Gastroesophageal sphincter (tissue), 4 donors: ENCODE measurements at regions not wholly inside any gene's neighbourhood (a gene's known extent, or its start where the extent isn't known, plus 50 kb on each side); places are given as distances from the start of the nearest gene placed in this dataset.
A peak's percentile ranks its signal among the peaks of the same experiment; 100 is the strongest.

Source experiments
- ATAC-seq: fragments of 150-250 bp; one replicate; pipeline ENCODE4 v1.9.1; 2016; ENCODE audit warnings: mild to moderate bottlenecking, moderate library complexity
- H3K27ac ChIP-seq, 4 donors: fragments of 200-600 bp; sonication (generic) in 3 of 4; 1 replicate in 3 of 4; 2 replicates in 1 of 4; pipeline ENCODE4 v1.5.1; 2016 to 2019
- H3K27me3 ChIP-seq: fragments of 200-600 bp; sonication (generic); one replicate; pipeline ENCODE4 v1.5.1; 2019
- H3K36me3 ChIP-seq, 2 donors: fragments of 200-600 bp; sonication (generic); one replicate each; pipeline ENCODE4 v1.5.1; 2019; ENCODE audit warnings: control low read depth in 1 of 2
- H3K4me1 ChIP-seq, 3 donors: fragments of 200-600 bp; sonication (generic); 1 replicate in 2 of 3; 2 replicates in 1 of 3; pipeline ENCODE4 v1.5.1; 2016 to 2019; ENCODE audit warnings: control low read depth in 2 of 3
- H3K4me3 ChIP-seq, 2 donors: fragments of 200-600 bp; sonication (generic); one replicate each; pipeline ENCODE4 v1.5.1; 2019; ENCODE audit warnings: mild to moderate bottlenecking in 1 of 2, moderate library complexity in 1 of 2
- H3K9me3 ChIP-seq, 3 donors: fragments of 200-600 bp; sonication (generic); one replicate each; pipeline ENCODE4 v1.5.1; 2017 to 2019; ENCODE audit warnings: control low read depth in 2 of 3
- EP300 ChIP-seq: sonication (generic); formaldehyde crosslinking; IDR thresholded peaks from one replicate; pipeline ENCODE4 v1.6.1; 2017; ENCODE audit warnings: antibody characterized with exemption, mild to moderate bottlenecking
- POLR2A ChIP-seq, 2 donors: fragments of 450-650 bp; IDR thresholded peaks; one replicate each; pipeline ENCODE4 v1.6.1; 2017; ENCODE audit warnings: antibody characterized with exemption in 2 of 2, mild to moderate bottlenecking in 2 of 2, moderate library complexity in 1 of 2
- POLR2AphosphoS5 ChIP-seq: sonication (generic); formaldehyde crosslinking; IDR thresholded peaks from one replicate; pipeline ENCODE4 v1.6.1; 2017; ENCODE audit warnings: antibody characterized with exemption
- WGBS, 2 donors: methylation state at CpG; one replicate each; pipeline ENCODE4 v1.1.5; 2018; ENCODE audit warnings: low coverage in 1 of 2; 5-methylcytosine and 5-hydroxymethylcytosine counted together
- TF ChIP-seq, protein P1 (sequence below), 4 experiments: fragments of 200-600 bp in 2 of 4; fragments of 450-650 bp in 2 of 4; sonication (generic) in 1 of 4; IDR thresholded peaks; one replicate each; pipeline ENCODE4 v1.5.1; 2017 to 2019; ENCODE audit warnings: antibody characterized with exemption in 4 of 4, mild to moderate bottlenecking in 2 of 4, moderate library complexity in 2 of 4

DNA sequence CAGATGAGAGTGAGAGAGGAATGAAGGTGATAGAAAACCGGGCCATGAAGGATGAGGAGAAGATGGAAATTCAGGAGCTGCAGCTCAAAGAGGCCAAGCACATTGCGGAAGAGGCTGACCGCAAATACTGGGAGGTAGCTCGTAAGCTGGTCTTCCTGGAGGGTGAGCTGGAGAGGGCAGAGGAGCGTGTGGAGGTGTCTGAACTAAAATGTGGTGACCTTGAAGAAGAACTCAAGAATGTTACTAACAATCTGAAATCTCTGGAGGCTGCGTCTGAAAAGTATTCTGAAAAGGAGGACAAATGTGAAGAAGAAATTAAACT is 88.9 kb downstream of the EOMES start:
- 11 to 12% methylated on average over 6 of the region's 6 CpGs for WGBS, 2 donors
- H3K4me1 ChIP-seq: peaks cover 0 to 14% (median 0%) of the 10 kb centered on the region in 3 donors
- H3K9me3 ChIP-seq: no peaks in the 10 kb centered on the region
- TF ChIP-seq POLR2A (IDR thresholded peaks at IDR 0.05): no peak
- TF ChIP-seq, protein P1, sequence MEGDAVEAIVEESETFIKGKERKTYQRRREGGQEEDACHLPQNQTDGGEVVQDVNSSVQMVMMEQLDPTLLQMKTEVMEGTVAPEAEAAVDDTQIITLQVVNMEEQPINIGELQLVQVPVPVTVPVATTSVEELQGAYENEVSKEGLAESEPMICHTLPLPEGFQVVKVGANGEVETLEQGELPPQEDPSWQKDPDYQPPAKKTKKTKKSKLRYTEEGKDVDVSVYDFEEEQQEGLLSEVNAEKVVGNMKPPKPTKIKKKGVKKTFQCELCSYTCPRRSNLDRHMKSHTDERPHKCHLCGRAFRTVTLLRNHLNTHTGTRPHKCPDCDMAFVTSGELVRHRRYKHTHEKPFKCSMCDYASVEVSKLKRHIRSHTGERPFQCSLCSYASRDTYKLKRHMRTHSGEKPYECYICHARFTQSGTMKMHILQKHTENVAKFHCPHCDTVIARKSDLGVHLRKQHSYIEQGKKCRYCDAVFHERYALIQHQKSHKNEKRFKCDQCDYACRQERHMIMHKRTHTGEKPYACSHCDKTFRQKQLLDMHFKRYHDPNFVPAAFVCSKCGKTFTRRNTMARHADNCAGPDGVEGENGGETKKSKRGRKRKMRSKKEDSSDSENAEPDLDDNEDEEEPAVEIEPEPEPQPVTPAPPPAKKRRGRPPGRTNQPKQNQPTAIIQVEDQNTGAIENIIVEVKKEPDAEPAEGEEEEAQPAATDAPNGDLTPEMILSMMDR (IDR thresholded peaks at IDR 0.05): no peak
- no peak for TF ChIP-seq POLR2AphosphoS5
- no peak for TF ChIP-seq EP300
- peak overlapping the region; percentile 10 to 87 (median 78) for H3K27ac ChIP-seq
- H3K27me3 ChIP-seq: no peaks in the 10 kb centered on the region
- ATAC-seq: peak; percentile 52
- no peaks in the 10 kb centered on the region for H3K36me3 ChIP-seq
- peak overlapping the region; percentile 43 to 59 for H3K4me3 ChIP-seq

- TF ChIP-seq, protein P1 (IDR thresholded peaks at IDR 0.05): no peak
- TF ChIP-seq POLR2A (IDR thresholded peaks at IDR 0.05): peak in 1 of 2 donors; percentile 11
- no peaks in the 10 kb centered on the region for H3K9me3 ChIP-seq
These were observed 89.5 kb downstream of the EOMES start for GRCh38 chr3:27632431-27633223.

DNA sequence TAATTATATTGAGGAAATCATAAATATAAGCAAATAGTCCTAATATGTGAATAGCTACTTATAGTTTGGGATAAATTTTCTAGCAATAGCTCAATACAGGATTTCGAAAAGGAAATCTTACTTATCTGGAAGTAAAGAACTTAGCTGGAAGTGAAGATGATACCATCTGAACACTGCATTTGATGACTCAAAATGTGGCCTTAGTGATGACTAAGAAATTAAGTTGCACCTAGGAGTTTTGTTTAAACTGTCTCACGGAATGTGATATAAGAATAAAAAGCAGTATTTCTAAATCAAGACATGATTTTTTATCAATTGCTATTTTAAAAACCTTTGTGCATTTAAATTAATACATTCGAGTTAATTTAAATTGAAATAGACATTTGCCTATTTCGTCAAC is 91.2 kb downstream of the EOMES start:
- Histone ChIP-seq H3K4me1 (peaks cover 0 to 20% (median 0%) of the 10 kb centered on the region in 3 donors), H3K27me3 (no peaks in the 10 kb centered on the region), H3K4me3 (no peak overlapping the region), H3K27ac (no peak overlapping the region), H3K36me3 (no peaks in the 10 kb centered on the region), H3K9me3 (no peaks in the 10 kb centered on the region)
- WGBS, 2 donors: 80% methylated on average over 4 of the region's 4 CpGs
- ATAC-seq: no peak
- TF ChIP-seq, protein P1 (IDR thresholded peaks at IDR 0.05): no peak
- TF ChIP-seq POLR2A (IDR thresholded peaks at IDR 0.05) (no peak), POLR2AphosphoS5 (no peak), EP300 (no peak)

More at GRCh38 chr3:27632431-27633223, 89.5 kb downstream of the EOMES start:
- H3K36me3 ChIP-seq: no peaks in the 10 kb centered on the region
- WGBS, 2 donors: 11 to 14% methylated on average over 5 to 13 of the region's 66 CpGs
- ATAC-seq: peak; percentile 86
- H3K27me3 ChIP-seq: no peaks in the 10 kb centered on the region
- peak overlapping the region; percentile 64 to 87 (median 78) for H3K27ac ChIP-seq
- peak overlapping the region; percentile 43 to 59 for H3K4me3 ChIP-seq
- H3K4me1 ChIP-seq: peaks cover 0 to 14% (median 0%) of the 10 kb centered on the region in 3 donors

DNA sequence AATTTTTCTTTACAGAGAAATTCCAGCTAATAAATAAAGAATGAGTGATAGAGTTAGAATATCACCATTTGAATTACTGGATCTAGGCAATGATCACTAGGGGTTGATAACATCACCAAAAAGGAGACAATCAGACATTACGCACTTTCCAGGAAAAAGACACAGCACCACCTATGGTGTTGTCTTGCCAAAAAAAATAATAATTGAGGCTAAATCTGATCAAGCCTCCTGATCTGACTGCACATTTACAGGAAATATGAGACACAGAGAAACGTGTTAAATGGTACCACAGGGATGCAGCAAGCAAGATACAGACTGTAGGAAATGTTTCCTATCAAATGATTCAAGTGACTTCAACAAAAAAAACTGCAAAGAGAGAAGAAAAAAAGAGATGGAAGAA is 92.8 kb downstream of the EOMES start:
- ATAC-seq: no peak
- TF ChIP-seq EP300 (no peak), POLR2A (IDR thresholded peaks at IDR 0.05) (no peak), POLR2AphosphoS5 (no peak)
- TF ChIP-seq, protein P1 (IDR thresholded peaks at IDR 0.05): no peak
- WGBS, 2 donors: 39 to 77% methylated on average over 2 of the region's 2 CpGs
- Histone ChIP-seq H3K36me3 (no peaks in the 10 kb centered on the region), H3K4me3 (no peak overlapping the region), H3K9me3 (no peaks in the 10 kb centered on the region), H3K27ac (no peak overlapping the region), H3K27me3 (no peaks in the 10 kb centered on the region), H3K4me1 (peaks cover 0 to 18% (median 0%) of the 10 kb centered on the region in 3 donors)
